ENCODE measurements at regions not wholly inside any gene's neighbourhood (a gene's known extent, or its start where the extent isn't known, plus 50 kb on each side); places are given as distances from the start of the nearest gene placed in this dataset.

DNA sequence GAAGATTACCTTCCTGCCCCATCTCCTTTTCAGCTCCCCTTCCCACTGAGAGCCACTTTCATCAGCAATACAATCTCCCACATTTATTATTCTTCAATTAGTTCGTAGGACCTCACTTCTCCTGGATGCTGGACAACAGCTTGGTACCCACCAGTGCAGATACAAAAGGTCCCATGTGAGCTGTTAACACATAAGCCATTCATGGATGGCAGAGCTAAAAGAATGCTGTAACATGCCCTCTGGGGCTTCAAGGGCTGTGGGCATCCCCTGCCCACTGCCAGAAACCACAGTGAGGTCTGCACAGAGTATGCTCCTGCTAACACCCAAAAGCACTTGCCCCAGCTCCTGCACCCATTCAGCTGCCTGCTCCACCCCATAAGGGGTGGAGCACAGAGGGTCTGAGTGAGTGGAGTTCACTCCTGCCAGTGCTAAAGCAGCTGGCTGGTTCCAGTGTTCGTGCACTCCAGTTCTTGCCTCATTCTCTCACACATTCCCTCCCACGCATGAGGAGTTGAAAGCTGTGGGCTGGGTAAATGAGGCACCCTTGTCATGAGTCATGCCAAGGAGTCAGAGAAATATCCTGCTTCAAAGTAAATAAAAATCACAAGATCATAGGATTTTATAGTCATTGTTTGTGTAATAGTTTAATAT is 305.9 kb upstream of the TMEFF2 start:
- H3K9me3 Mint-ChIP-seq = peaks cover 37% of the 10 kb centered on the region
- H3K4me1 Mint-ChIP-seq = no peaks in the 10 kb centered on the region
- TF ChIP-seq, protein P1, sequence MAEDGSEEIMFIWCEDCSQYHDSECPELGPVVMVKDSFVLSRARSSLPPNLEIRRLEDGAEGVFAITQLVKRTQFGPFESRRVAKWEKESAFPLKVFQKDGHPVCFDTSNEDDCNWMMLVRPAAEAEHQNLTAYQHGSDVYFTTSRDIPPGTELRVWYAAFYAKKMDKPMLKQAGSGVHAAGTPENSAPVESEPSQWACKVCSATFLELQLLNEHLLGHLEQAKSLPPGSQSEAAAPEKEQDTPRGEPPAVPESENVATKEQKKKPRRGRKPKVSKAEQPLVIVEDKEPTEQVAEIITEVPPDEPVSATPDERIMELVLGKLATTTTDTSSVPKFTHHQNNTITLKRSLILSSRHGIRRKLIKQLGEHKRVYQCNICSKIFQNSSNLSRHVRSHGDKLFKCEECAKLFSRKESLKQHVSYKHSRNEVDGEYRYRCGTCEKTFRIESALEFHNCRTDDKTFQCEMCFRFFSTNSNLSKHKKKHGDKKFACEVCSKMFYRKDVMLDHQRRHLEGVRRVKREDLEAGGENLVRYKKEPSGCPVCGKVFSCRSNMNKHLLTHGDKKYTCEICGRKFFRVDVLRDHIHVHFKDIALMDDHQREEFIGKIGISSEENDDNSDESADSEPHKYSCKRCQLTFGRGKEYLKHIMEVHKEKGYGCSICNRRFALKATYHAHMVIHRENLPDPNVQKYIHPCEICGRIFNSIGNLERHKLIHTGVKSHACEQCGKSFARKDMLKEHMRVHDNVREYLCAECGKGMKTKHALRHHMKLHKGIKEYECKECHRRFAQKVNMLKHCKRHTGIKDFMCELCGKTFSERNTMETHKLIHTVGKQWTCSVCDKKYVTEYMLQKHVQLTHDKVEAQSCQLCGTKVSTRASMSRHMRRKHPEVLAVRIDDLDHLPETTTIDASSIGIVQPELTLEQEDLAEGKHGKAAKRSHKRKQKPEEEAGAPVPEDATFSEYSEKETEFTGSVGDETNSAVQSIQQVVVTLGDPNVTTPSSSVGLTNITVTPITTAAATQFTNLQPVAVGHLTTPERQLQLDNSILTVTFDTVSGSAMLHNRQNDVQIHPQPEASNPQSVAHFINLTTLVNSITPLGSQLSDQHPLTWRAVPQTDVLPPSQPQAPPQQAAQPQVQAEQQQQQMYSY (CRISPR knock-in tag; IDR thresholded peaks at IDR 0.05) = no peak
- TF ChIP-seq, protein P2, sequence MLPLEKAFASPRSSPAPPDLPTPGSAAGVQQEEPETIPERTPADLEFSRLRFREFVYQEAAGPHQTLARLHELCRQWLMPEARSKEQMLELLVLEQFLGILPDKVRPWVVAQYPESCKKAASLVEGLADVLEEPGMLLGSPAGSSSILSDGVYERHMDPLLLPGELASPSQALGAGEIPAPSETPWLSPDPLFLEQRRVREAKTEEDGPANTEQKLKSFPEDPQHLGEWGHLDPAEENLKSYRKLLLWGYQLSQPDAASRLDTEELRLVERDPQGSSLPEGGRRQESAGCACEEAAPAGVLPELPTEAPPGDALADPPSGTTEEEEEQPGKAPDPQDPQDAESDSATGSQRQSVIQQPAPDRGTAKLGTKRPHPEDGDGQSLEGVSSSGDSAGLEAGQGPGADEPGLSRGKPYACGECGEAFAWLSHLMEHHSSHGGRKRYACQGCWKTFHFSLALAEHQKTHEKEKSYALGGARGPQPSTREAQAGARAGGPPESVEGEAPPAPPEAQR (CRISPR knock-in tag; IDR thresholded peaks at IDR 0.05) = no peak
- TF ChIP-seq RORB (CRISPR knock-in tag; IDR thresholded peaks at IDR 0.05) = no peak
- TF ChIP-seq, protein P3, sequence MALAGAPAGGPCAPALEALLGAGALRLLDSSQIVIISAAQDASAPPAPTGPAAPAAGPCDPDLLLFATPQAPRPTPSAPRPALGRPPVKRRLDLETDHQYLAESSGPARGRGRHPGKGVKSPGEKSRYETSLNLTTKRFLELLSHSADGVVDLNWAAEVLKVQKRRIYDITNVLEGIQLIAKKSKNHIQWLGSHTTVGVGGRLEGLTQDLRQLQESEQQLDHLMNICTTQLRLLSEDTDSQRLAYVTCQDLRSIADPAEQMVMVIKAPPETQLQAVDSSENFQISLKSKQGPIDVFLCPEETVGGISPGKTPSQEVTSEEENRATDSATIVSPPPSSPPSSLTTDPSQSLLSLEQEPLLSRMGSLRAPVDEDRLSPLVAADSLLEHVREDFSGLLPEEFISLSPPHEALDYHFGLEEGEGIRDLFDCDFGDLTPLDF (CRISPR knock-in tag; IDR thresholded peaks at IDR 0.05) = no peak
- TF ChIP-seq NFATC4 (CRISPR knock-in tag; IDR thresholded peaks at IDR 0.05) = no peak
- TF ChIP-seq OVOL2 (CRISPR knock-in tag; IDR thresholded peaks at IDR 0.05; ENCODE audit: borderline replicate concordance) = no peak
- TF ChIP-seq, protein P4, sequence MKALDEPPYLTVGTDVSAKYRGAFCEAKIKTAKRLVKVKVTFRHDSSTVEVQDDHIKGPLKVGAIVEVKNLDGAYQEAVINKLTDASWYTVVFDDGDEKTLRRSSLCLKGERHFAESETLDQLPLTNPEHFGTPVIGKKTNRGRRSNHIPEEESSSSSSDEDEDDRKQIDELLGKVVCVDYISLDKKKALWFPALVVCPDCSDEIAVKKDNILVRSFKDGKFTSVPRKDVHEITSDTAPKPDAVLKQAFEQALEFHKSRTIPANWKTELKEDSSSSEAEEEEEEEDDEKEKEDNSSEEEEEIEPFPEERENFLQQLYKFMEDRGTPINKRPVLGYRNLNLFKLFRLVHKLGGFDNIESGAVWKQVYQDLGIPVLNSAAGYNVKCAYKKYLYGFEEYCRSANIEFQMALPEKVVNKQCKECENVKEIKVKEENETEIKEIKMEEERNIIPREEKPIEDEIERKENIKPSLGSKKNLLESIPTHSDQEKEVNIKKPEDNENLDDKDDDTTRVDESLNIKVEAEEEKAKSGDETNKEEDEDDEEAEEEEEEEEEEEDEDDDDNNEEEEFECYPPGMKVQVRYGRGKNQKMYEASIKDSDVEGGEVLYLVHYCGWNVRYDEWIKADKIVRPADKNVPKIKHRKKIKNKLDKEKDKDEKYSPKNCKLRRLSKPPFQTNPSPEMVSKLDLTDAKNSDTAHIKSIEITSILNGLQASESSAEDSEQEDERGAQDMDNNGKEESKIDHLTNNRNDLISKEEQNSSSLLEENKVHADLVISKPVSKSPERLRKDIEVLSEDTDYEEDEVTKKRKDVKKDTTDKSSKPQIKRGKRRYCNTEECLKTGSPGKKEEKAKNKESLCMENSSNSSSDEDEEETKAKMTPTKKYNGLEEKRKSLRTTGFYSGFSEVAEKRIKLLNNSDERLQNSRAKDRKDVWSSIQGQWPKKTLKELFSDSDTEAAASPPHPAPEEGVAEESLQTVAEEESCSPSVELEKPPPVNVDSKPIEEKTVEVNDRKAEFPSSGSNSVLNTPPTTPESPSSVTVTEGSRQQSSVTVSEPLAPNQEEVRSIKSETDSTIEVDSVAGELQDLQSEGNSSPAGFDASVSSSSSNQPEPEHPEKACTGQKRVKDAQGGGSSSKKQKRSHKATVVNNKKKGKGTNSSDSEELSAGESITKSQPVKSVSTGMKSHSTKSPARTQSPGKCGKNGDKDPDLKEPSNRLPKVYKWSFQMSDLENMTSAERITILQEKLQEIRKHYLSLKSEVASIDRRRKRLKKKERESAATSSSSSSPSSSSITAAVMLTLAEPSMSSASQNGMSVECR (CRISPR knock-in tag; IDR thresholded peaks at IDR 0.05; ENCODE audit: borderline replicate concordance) = no peak
- TF ChIP-seq NFYB (CRISPR knock-in tag; conservative IDR thresholded peaks at IDR 0.05; ENCODE audit: low read depth) = no peak
- no peak for TF ChIP-seq ELF4 (CRISPR knock-in tag; IDR thresholded peaks at IDR 0.05; ENCODE audit: low read depth)
- TF ChIP-seq MXD4 (CRISPR knock-in tag; IDR thresholded peaks at IDR 0.05; ENCODE audit: borderline replicate concordance) = no peak
- no peak for TF ChIP-seq ZNF416 (CRISPR knock-in tag; IDR thresholded peaks at IDR 0.05)
- no peak for TF ChIP-seq GRHL2 (CRISPR knock-in tag; IDR thresholded peaks at IDR 0.05; ENCODE audit: insufficient replicate concordance, severe bottlenecking)
- no peak for TF ChIP-seq FOXP1 (CRISPR knock-in tag; IDR thresholded peaks at IDR 0.05; ENCODE audit: borderline replicate concordance)
- TF ChIP-seq ZNF263 (CRISPR knock-in tag; IDR thresholded peaks at IDR 0.05; ENCODE audit: low read depth) = no peak
- no peak for ATAC-seq
- H3K27ac Mint-ChIP-seq = no peak overlapping the region
- peaks cover 12% of the 10 kb centered on the region for H3K36me3 Mint-ChIP-seq
- no peak overlapping the region for H3K4me3 Mint-ChIP-seq
- CTCF ChIA-PET = no interaction called here
- POLR2A ChIA-PET = no interaction called here
- no peaks in the 10 kb centered on the region for H3K27me3 Mint-ChIP-seq (ENCODE audit: low read depth)
- DNase-seq (ENCODE audit: low spot score) = no peak

DNA sequence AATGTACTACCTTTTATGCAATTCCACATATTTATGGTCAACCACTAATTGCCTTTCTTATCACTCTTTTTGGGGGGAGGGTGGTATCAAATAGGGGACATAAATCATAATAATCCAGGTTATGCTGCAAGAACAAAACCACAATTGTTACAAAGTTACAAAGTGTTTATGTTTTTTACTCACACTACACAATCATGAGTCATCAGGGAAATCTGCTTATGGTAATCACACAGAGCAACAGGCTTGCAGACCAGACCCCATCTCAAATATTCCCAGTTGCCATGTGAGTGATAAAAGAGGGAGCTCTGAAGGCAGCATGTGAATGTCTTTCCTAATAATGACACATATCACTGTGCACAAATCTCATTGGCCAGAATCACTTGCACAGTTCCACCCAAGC is 304.7 kb upstream of the TMEFF2 start:
- no peak overlapping the region for H3K4me3 Mint-ChIP-seq
- no peaks in the 10 kb centered on the region for H3K27me3 Mint-ChIP-seq (ENCODE audit: low read depth)
- H3K36me3 Mint-ChIP-seq = no peaks in the 10 kb centered on the region
- H3K27ac Mint-ChIP-seq = no peak overlapping the region
- CTCF ChIA-PET = no interaction called here
- no peaks in the 10 kb centered on the region for H3K4me1 Mint-ChIP-seq
- no peak for ATAC-seq
- DNase-seq (ENCODE audit: low spot score) = no peak
- POLR2A ChIA-PET = no interaction called here
- peaks cover 25% of the 10 kb centered on the region for H3K9me3 Mint-ChIP-seq
- TF ChIP-seq, protein P5, sequence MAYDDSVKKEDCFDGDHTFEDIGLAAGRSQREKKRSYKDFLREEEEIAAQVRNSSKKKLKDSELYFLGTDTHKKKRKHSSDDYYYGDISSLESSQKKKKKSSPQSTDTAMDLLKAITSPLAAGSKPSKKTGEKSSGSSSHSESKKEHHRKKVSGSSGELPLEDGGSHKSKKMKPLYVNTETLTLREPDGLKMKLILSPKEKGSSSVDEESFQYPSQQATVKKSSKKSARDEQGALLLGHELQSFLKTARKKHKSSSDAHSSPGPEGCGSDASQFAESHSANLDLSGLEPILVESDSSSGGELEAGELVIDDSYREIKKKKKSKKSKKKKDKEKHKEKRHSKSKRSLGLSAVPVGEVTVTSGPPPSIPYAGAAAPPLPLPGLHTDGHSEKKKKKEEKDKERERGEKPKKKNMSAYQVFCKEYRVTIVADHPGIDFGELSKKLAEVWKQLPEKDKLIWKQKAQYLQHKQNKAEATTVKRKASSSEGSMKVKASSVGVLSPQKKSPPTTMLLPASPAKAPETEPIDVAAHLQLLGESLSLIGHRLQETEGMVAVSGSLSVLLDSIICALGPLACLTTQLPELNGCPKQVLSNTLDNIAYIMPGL (CRISPR knock-in tag; IDR thresholded peaks at IDR 0.05) = no peak
- TF ChIP-seq, protein P6, sequence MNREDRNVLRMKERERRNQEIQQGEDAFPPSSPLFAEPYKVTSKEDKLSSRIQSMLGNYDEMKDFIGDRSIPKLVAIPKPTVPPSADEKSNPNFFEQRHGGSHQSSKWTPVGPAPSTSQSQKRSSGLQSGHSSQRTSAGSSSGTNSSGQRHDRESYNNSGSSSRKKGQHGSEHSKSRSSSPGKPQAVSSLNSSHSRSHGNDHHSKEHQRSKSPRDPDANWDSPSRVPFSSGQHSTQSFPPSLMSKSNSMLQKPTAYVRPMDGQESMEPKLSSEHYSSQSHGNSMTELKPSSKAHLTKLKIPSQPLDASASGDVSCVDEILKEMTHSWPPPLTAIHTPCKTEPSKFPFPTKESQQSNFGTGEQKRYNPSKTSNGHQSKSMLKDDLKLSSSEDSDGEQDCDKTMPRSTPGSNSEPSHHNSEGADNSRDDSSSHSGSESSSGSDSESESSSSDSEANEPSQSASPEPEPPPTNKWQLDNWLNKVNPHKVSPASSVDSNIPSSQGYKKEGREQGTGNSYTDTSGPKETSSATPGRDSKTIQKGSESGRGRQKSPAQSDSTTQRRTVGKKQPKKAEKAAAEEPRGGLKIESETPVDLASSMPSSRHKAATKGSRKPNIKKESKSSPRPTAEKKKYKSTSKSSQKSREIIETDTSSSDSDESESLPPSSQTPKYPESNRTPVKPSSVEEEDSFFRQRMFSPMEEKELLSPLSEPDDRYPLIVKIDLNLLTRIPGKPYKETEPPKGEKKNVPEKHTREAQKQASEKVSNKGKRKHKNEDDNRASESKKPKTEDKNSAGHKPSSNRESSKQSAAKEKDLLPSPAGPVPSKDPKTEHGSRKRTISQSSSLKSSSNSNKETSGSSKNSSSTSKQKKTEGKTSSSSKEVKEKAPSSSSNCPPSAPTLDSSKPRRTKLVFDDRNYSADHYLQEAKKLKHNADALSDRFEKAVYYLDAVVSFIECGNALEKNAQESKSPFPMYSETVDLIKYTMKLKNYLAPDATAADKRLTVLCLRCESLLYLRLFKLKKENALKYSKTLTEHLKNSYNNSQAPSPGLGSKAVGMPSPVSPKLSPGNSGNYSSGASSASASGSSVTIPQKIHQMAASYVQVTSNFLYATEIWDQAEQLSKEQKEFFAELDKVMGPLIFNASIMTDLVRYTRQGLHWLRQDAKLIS (CRISPR knock-in tag; IDR thresholded peaks at IDR 0.05; ENCODE audit: borderline replicate concordance) = no peak
- TF ChIP-seq MXD4 (CRISPR knock-in tag; IDR thresholded peaks at IDR 0.05; ENCODE audit: borderline replicate concordance) (no peak), IRF2 (CRISPR knock-in tag; IDR thresholded peaks at IDR 0.05; ENCODE audit: borderline replicate concordance, low read depth) (no peak), SP1 (CRISPR knock-in tag; conservative IDR thresholded peaks at IDR 0.05) (no peak)

Data from WTC11 (cell line).